Activated effector memory CD4-positive, alpha-beta T cell treated with anti-CD3 and anti-CD28 coated beads, Interleukin-2, amount 50 U/mL, for 16 hours (primary cell): ENCODE measurements at regions not wholly inside any gene's neighbourhood (a gene's known extent, or its start where the extent isn't known, plus 50 kb on each side); places are given as distances from the start of the nearest gene placed in this dataset.

Source experiments
- DNase-seq: peaks from one replicate; pipeline ENCODE4 v3.0.0-alpha.2; 2020

GRCh38 chr4:178838776-178839175, 1396.5 kb upstream of the AGA start:
- no peak for DNase-seq

- no peak for DNase-seq
Measured at GRCh38 chr4:178856139-178856800, 1414.0 kb upstream of the AGA start.

- DNase-seq: no peak
Measured at GRCh38 chr4:178871476-178871875, 1429.2 kb upstream of the AGA start.

- no peak for DNase-seq
Measured at GRCh38 chr4:178881937-178882336, 1439.7 kb upstream of the AGA start.

GRCh38 chr4:178894126-178894525, 1451.9 kb upstream of the AGA start:
- no peak for DNase-seq

GRCh38 chr4:178899084-178899483, 1456.8 kb upstream of the AGA start:
- no peak for DNase-seq

GRCh38 chr4:178917756-178918155, 1475.5 kb upstream of the AGA start:
- no peak for DNase-seq

GRCh38 chr4:178937130-178937529, 1494.9 kb upstream of the AGA start:
- no peak for DNase-seq

GRCh38 chr4:178941975-178942374, 1499.7 kb upstream of the AGA start:
- no peak for DNase-seq

- no peak for DNase-seq
Measured at GRCh38 chr4:178953447-178954120, 1511.3 kb upstream of the AGA start.

- DNase-seq: no peak
Measured at GRCh38 chr4:178955614-178956013, 1513.4 kb upstream of the AGA start.

- DNase-seq: no peak
Measured at GRCh38 chr4:178958725-178959440, 1516.6 kb upstream of the AGA start.

- no peak for DNase-seq
Measured at GRCh38 chr4:178963446-178964045, 1521.3 kb upstream of the AGA start.

GRCh38 chr4:178966644-178967043, 1524.4 kb upstream of the AGA start:
- no peak for DNase-seq

- no peak for DNase-seq
Measured at GRCh38 chr4:178970433-178971140, 1528.3 kb upstream of the AGA start.

GRCh38 chr4:178976861-178977260, 1534.6 kb upstream of the AGA start:
- no peak for DNase-seq

- no peak for DNase-seq
Measured at GRCh38 chr4:178993306-178993705, 1551.1 kb upstream of the AGA start.

- no peak for DNase-seq
Measured at GRCh38 chr4:179001918-179002317, 1559.7 kb upstream of the AGA start.

- no peak for DNase-seq
Measured at GRCh38 chr4:179007755-179008154, 1565.5 kb upstream of the AGA start.

- no peak for DNase-seq
Measured at GRCh38 chr4:179017581-179017980, 1575.3 kb upstream of the AGA start.

- no peak for DNase-seq
Measured at GRCh38 chr4:179027569-179027968, 1585.3 kb upstream of the AGA start.

GRCh38 chr4:179028321-179028720, 1586.1 kb upstream of the AGA start:
- no peak for DNase-seq

- no peak for DNase-seq
Measured at GRCh38 chr4:179029683-179030082, 1587.4 kb upstream of the AGA start.
